ENCODE measurements at regions not wholly inside any gene's neighbourhood (a gene's known extent, or its start where the extent isn't known, plus 50 kb on each side); places are given as distances from the start of the nearest gene placed in this dataset.
"Not testable (repeated sequence)": the region's sequence is repeated elsewhere in the genome, so short reads cannot be mapped to it uniquely, and the experiment has no call there.

- H3K9me3 ChIP-seq, result no peaks in the 10 kb centered on the region
- H3K36me3 ChIP-seq, result no peaks in the 10 kb centered on the region
- H3K27me3 ChIP-seq, result peaks cover 13% of the 10 kb centered on the region
- no peak for TF ChIP-seq POLR2AphosphoS5 (IDR thresholded peaks at IDR 0.05)
- TF ChIP-seq CTCF (IDR thresholded peaks at IDR 0.05), result no peak
- TF ChIP-seq EP300 (IDR thresholded peaks at IDR 0.05), result no peak
- no peak for TF ChIP-seq POLR2A (IDR thresholded peaks at IDR 0.05)
- H3K4me1 ChIP-seq, result no peaks in the 10 kb centered on the region
- H3K4me3 ChIP-seq, result no peak overlapping the region
- H3K27ac ChIP-seq, result no peak overlapping the region
- 48 to 66% methylated on average over 5 of the region's 5 CpGs for WGBS, 2 donors (ENCODE audit: low coverage in 1 of 2)
- peak; percentile 58 for ATAC-seq
Measured at GRCh38 chr13:22800526-22801401, 380.0 kb upstream of the SGCG start.

GRCh38 chr13:22801402-22802003 lies 379.3 kb upstream of the SGCG start:
- WGBS, 2 donors (ENCODE audit: low coverage in 1 of 2), result 19 to 28% methylated on average over 3 of the region's 3 CpGs
- H3K36me3 ChIP-seq, result no peaks in the 10 kb centered on the region
- H3K9me3 ChIP-seq, result no peaks in the 10 kb centered on the region
- peak in 3 of 4 experiments; percentile 44 to 50 (median 44) for TF ChIP-seq CTCF (IDR thresholded peaks at IDR 0.05)
- TF ChIP-seq EP300 (IDR thresholded peaks at IDR 0.05), result no peak
- TF ChIP-seq POLR2AphosphoS5 (IDR thresholded peaks at IDR 0.05), result no peak
- no peak for TF ChIP-seq POLR2A (IDR thresholded peaks at IDR 0.05)
- no peak overlapping the region for H3K27ac ChIP-seq
- no peak overlapping the region for H3K4me3 ChIP-seq
- peaks cover 13% of the 10 kb centered on the region for H3K27me3 ChIP-seq
- peak; percentile 34 for ATAC-seq
- no peaks in the 10 kb centered on the region for H3K4me1 ChIP-seq

- H3K4me3 ChIP-seq, result no peak overlapping the region
- no peak for ATAC-seq
- no peak overlapping the region for H3K27ac ChIP-seq
- H3K27me3 ChIP-seq, result no peaks in the 10 kb centered on the region
- H3K9me3 ChIP-seq, result no peaks in the 10 kb centered on the region
- H3K36me3 ChIP-seq, result no peaks in the 10 kb centered on the region
- WGBS, 2 donors (ENCODE audit: low coverage in 1 of 2), result 22 to 35% methylated on average over 3 of the region's 3 CpGs
- TF ChIP-seq POLR2AphosphoS5 (IDR thresholded peaks at IDR 0.05) (no peak), POLR2A (IDR thresholded peaks at IDR 0.05) (no peak), EP300 (IDR thresholded peaks at IDR 0.05) (no peak), CTCF (IDR thresholded peaks at IDR 0.05) (no peak)
- peaks cover 0 to 4% (median 0%) of the 10 kb centered on the region in 3 donors for H3K4me1 ChIP-seq
Measured at GRCh38 chr13:22812793-22813192, 368.0 kb upstream of the SGCG start.

GRCh38 chr13:22813531-22814377 lies 367.0 kb upstream of the SGCG start:
- WGBS, 2 donors (ENCODE audit: low coverage in 1 of 2), result 50 to 54% methylated on average over 6 to 16 of the region's 21 CpGs
- not testable (repeated sequence) for H3K9me3 ChIP-seq, H3K36me3 ChIP-seq, H3K27ac ChIP-seq, ATAC-seq, H3K4me3 ChIP-seq, H3K27me3 ChIP-seq, H3K4me1 ChIP-seq

GRCh38 chr13:22814433-22814832 lies 366.3 kb upstream of the SGCG start:
- H3K27ac ChIP-seq, result not testable (repeated sequence)

More at GRCh38 chr13:22814433-22814832, 366.3 kb upstream of the SGCG start:
- H3K4me3 ChIP-seq, H3K36me3 ChIP-seq, H3K4me1 ChIP-seq, ATAC-seq, H3K27me3 ChIP-seq, H3K9me3 ChIP-seq: not testable (repeated sequence)
- WGBS, 2 donors (ENCODE audit: low coverage in 1 of 2), result 70 to 86% methylated on average over 1 to 8 of the region's 8 CpGs

Data from gastroesophageal sphincter (tissue), 4 donors.